ENCODE measurements at regions not wholly inside any gene's neighbourhood (a gene's known extent, or its start where the extent isn't known, plus 50 kb on each side); places are given as distances from the start of the nearest gene placed in this dataset.

DNA sequence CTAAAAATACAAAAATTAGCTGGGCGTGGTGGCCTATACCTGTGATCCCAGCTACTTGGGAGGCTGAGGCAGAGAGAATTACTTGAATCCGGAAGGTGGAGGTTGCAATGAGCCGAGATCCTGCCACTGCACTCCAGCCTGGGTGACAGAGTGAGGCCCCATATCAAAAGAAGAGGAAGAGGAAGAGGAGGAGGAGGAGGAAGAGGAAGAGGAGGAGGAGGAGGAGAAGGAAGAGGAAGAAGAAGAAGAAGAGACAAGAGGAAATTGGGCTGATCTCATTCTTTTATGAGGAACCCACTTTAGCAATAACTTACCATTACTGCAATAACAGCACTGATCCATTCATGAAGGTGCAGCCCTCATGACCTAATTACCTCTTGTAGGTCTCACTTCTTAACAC, 138.9 kb upstream of the GIMD1 start:
- DNase-seq = no peak

- no peak for DNase-seq
These were observed 134.8 kb upstream of the GIMD1 start for GRCh38 chr4:106503116-106504050.

DNA sequence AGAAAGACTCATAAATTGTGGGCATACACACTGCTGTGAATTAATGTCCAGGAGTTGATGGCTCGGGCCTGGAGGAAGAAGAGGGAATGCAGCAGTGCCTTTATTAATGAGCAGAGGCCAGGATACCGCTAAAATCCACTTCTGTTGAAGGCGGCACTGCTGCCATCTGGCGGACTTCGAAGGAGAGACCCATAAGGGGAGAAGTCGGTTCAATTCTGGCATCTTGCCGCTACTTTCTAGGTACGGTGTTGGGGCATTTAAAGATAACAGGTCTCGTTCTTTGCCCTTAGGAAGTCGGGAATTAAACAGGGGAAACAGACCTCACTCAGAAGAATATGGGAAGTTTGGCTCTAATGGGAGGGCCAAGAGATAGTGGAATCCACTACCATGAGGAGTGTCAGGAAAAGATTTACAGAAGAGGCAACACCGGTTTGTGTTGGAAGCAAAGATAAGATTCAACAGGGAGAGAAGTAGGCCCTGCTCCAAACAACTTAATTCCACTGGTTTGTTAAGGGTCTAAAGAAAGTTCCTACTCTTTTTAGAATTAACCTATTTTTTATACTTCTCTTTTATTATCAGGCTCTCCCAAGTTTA, 133.6 kb upstream of the GIMD1 start:
- peak; percentile 16 for DNase-seq

GRCh38 chr4:106497271-106497670, 128.7 kb upstream of the GIMD1 start:
- no peak for DNase-seq

GRCh38 chr4:106496061-106496460, 127.5 kb upstream of the GIMD1 start:
- DNase-seq = no peak

- no peak for DNase-seq
These were observed 126.9 kb upstream of the GIMD1 start for GRCh38 chr4:106495476-106495875.

DNA sequence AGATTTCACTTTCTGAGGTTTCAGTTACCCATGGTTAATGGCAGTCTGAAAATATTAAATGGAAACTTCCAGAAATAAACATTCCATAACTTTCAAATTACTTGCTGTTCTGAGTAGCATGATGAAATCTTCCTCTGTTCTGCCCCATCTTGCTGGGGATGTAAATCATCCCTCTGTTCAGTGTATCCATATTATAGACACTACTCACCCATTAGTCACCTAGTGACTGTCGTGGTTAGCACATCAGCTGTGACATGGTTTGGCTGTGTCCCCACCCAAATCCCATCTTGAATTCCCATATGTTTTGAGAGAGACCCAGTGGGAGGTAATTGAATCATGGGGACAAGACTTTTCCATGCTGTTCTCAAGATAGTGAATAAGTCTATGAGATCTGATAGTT, 125.5 kb upstream of the GIMD1 start:
- no peak for DNase-seq

- no peak for DNase-seq
These were observed 124.5 kb upstream of the GIMD1 start for GRCh38 chr4:106493086-106493485.

GRCh38 chr4:106486533-106486932, 118.0 kb upstream of the GIMD1 start:
- no peak for DNase-seq

GRCh38 chr4:106481801-106482200, 113.2 kb upstream of the GIMD1 start:
- no peak for DNase-seq

GRCh38 chr4:106478152-106478551, 109.6 kb upstream of the GIMD1 start:
- DNase-seq = no peak

DNA sequence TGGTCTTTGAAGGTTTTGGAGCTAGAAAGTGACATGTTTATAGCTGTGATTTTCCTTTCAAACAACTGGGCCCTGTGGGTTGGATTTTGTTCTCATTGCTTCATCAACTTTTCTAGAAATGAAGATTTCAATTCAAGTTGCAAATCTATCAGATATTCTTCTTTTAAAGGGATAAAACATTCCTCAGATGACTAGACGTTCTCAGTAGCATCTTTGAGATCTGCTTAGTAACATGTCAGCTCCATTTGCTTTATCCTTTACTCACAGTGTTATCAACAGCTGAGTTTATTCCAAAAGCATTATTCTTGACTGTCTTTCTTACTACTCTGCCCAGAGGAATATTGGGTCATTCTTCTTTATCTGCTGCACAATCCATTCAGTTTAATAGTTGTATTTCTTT, 108.2 kb upstream of the GIMD1 start:
- DNase-seq = no peak

- DNase-seq = no peak
These were observed 104.9 kb upstream of the GIMD1 start for GRCh38 chr4:106473515-106473914.

DNA sequence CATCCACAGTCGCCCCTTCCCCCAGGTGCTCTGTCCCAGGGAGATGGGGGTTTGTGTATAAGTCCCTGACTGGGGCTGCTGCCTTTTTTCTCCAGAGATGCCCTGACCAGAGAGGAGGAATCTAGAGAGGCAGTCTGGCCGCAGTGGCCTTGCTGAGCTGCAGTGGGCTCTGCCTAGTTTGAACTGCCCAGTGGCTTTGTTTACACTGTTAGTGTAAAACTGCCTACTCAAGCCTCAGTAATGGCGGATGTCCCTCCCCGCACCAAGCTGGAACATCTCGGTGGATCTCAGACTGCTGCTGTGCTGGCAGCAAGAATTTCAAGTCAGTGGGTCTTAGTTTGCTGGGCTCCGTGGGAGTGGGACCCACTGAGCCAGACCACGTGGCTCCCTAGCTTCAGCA, 102.6 kb upstream of the GIMD1 start:
- DNase-seq = no peak

DNA sequence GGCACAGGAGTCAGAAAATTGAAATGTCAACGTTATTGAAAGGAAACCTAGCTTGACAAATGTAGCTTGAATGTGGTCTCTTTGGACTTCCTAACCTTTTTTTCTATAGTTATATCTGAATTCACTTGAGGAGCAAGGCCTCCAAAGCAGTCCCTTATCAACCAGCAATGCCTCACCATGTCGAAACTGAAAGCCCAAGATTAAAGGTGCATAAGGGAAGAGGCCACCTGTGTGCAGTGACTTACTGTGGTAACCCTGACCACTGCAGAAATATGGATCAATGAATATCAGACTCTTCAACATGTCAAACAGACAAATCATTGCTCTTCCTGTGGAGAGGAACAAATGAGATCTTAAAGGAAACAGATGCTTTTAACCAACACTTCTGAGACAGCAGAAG, 95.0 kb upstream of the GIMD1 start:
- no peak for DNase-seq

DNA sequence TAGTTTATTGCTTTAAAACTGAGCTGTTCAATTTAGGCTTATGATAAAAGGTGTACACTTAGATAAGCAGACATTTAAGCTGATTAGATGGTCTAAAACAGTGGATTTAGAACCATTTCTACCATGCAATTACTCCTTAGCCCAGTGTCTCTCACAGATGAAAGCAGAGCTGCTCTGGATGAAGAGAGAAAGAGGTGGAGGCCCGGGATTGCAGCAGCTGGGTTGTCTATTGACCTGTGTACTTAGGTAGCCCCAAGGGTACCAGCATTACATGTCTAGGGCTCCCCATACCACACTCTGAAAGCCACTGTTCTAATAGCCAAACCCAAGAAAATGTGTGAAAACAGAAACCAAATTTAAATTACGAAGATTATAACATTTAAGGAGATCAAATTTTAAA, 86.0 kb upstream of the GIMD1 start:
- DNase-seq = no peak

- no peak for DNase-seq
These were observed 85.4 kb upstream of the GIMD1 start for GRCh38 chr4:106454021-106454420.

DNA sequence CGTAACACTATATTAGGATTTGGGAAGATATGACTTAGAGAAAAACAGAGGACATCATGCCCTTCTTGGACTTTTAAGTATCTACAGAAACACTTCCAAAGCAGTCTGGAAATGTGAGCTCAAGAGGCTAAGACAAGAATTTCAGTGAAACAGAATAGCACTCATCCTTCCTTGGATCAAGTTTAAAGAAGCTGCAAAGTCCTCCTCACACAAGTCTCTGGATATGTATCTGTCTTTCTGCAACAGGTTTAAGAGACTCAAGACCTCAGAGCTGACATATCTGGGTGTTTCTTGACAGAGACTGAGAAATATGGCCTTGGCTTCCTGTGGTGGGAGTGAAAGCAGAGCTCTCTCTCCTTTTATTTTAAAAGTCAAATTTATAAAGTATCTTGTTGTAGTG, 82.5 kb upstream of the GIMD1 start:
- DNase-seq = no peak

GRCh38 chr4:106450249-106450648, 81.7 kb upstream of the GIMD1 start:
- no peak for DNase-seq

DNA sequence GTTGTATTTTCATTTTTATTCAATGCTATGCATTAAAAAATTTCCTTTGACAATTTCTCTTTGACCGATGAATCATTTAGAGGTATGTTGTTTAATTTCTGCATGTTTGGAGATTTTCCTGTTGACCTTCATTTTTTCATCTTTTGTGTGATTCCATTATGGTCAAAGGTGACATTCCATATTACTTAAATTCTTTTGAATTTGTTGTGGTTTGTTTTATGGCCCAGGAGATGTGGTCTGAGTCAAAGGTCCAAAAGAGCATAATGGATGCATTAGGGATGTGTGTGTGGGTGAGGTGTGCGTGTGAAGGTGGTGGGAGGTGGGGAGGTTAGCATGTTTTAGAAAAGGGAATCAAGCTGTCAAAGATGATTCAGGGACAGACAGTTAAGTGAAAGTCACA, 76.0 kb upstream of the GIMD1 start:
- DNase-seq = no peak

DNA sequence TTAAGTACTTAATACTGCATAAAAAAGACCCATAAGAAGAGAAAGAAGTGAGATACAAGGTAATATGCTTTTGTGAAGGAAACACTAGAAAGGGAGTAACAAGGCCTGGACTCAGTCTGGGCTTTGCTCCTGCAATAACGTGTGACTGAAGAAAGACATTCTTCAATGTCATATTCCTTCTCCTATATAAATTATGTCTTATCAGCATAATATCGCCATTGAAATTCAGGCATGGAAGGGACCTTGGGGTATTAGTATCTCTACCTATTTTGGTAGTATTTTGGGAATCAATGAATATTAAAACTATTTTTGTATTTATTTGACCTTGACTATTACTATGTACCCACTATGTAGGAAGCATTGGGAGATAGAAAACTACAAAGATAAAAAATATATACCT, 62.2 kb upstream of the GIMD1 start:
- DNase-seq = no peak

DNA sequence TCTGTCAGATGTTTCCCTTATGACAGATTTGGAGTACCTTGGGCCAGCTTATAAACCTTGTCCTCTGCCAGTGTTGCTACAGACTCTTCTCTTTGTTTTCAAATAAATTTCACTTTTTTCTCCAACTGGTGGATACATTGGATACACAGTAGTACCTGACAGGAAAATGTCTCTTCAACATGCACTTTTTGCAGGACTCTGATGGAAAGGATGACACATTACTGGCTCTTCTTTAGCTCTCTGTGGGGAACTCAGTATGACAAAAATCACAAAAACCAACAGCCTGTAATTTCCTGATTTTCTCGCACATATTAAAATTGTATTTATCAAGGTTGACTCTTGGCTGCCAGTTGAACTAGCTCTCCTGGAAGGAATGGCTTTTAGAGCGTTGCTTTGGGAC, 61.3 kb upstream of the GIMD1 start:
- no peak for DNase-seq

GRCh38 chr4:106426069-106426468, 57.5 kb upstream of the GIMD1 start:
- DNase-seq = no peak

- DNase-seq = no peak
These were observed 57.0 kb upstream of the GIMD1 start for GRCh38 chr4:106425576-106425975.

GRCh38 chr4:106424426-106424825, 55.8 kb upstream of the GIMD1 start:
- DNase-seq = no peak

Measured in KG1 (cell line).